SK-N-SH (cell line): ENCODE measurements at regions not wholly inside any gene's neighbourhood (a gene's known extent, or its start where the extent isn't known, plus 50 kb on each side); places are given as distances from the start of the nearest gene placed in this dataset.

ENCODE experiments used
- CTCF ChIA-PET: fragments of 300-600, 350-600 bp; formaldehyde crosslinking; extraction: SDS; loops from one replicate; lab custom pipeline; 2021; lab: Yijun Ruan, JAX
- POLR2A ChIA-PET: fragments of 350-600 bp; sonication (Branson Sonifier 250); formaldehyde crosslinking; extraction: SDS; loops from one replicate; lab custom pipeline; 2020; ENCODE audit warnings: antibody characterized with exemption, inconsistent platforms; lab: Yijun Ruan, JAX
- DNase-seq: peaks from one replicate; pipeline ENCODE4 v3.0.0; 2012
- H2AFZ ChIP-seq: fragments of 200-600 bp; sonication (generic); 2 replicates; pipeline ENCODE4 v1.8.1; 2016; ENCODE audit warnings: antibody characterized with exemption, mild to moderate bottlenecking, low read depth
- H3F3A ChIP-seq: fragments of 200-600 bp; sonication (generic); replicated peaks from 2 replicates; pipeline ENCODE3; 2016; ENCODE audit warnings: antibody characterized with exemption, mild to moderate bottlenecking; ENCODE audit not compliant: insufficient read depth
- H3K27ac ChIP-seq, 2 experiments: fragments of 200-500 bp in 1 of 2; fragments of 200-600 bp in 1 of 2; sonication (Bioruptor generic) in 1 of 2; sonication (generic), shearing (Covaris generic) in 1 of 2; 2 replicates each; pipeline versions ENCODE4 v1.5.1 to v1.6.1; 2014 to 2016; ENCODE audit warnings: low read depth in 2 of 2, inconsistent platforms in 1 of 2, low read length in 1 of 2, mild to moderate bottlenecking in 1 of 2, mixed read lengths in 1 of 2
- H3K27me3 ChIP-seq: fragments of 200-600 bp; sonication (generic), shearing (Covaris generic); 2 replicates; pipeline ENCODE4 v1.6.1; 2016; ENCODE audit warnings: mixed run types; ENCODE audit not compliant: insufficient read depth
- H3K36me3 ChIP-seq, 2 experiments: fragments of 200-500 bp in 1 of 2; fragments of 200-600 bp in 1 of 2; sonication (Bioruptor generic) in 1 of 2; sonication (generic) in 1 of 2; replicated peaks in 1 of 2; 2 replicates each; pipeline versions ENCODE3 to v1.5.1; 2014 to 2016; ENCODE audit warnings: low read length in 1 of 2, mild to moderate bottlenecking in 1 of 2; ENCODE audit not compliant: insufficient read depth in 2 of 2, control insufficient read depth in 1 of 2
- H3K4me1 ChIP-seq, 2 experiments: fragments of 200-500 bp in 1 of 2; fragments of 200-600 bp in 1 of 2; sonication (Bioruptor generic) in 1 of 2; sonication (generic), shearing (Covaris generic) in 1 of 2; 2 replicates each; pipeline versions ENCODE4 v1.5.1 to v1.6.1; 2014 to 2016; ENCODE audit warnings: low read depth in 1 of 2, low read length in 1 of 2, mixed run types in 1 of 2; ENCODE audit not compliant: insufficient read depth in 2 of 2, control insufficient read depth in 1 of 2
- H3K4me2 ChIP-seq: fragments of 200-600 bp; sonication (generic), shearing (Covaris generic); 2 replicates; pipeline ENCODE4 v1.6.1; 2017; ENCODE audit warnings: mixed run types
- H3K4me3 ChIP-seq, 2 experiments: fragments of 200-500 bp in 1 of 2; fragments of 200-600 bp in 1 of 2; sonication (Bioruptor generic) in 1 of 2; sonication (generic), shearing (Covaris generic) in 1 of 2; 2 replicates each; pipeline versions ENCODE4 v1.5.1 to v1.8.1; 2014 to 2016; ENCODE audit warnings: low read depth in 2 of 2, inconsistent platforms in 1 of 2, low read length in 1 of 2, mild to moderate bottlenecking in 1 of 2, mixed read lengths in 1 of 2, moderate library complexity in 1 of 2
- H3K79me2 ChIP-seq: fragments of 200-600 bp; sonication (generic); 2 replicates; pipeline ENCODE4 v1.8.1; 2017; ENCODE audit warnings: mild to moderate bottlenecking; ENCODE audit not compliant: insufficient read depth
- H3K9ac ChIP-seq: fragments of 200-600 bp; sonication (generic); 2 replicates; pipeline ENCODE4 v1.6.1; 2017; ENCODE audit warnings: mixed run types
- H3K9me2 ChIP-seq: fragments of 200-600 bp; sonication (generic); 2 replicates; pipeline ENCODE4 v1.6.1; 2017; ENCODE audit warnings: mixed run types
- H3K9me3 ChIP-seq: fragments of 200-600 bp; sonication (generic); 2 replicates; pipeline ENCODE4 v1.6.1; 2017; ENCODE audit warnings: mixed run types, mild to moderate bottlenecking, moderate library complexity
- H4K20me1 ChIP-seq: fragments of 200-600 bp; sonication (generic); 2 replicates; pipeline ENCODE4 v1.6.1; 2017; ENCODE audit warnings: mild to moderate bottlenecking, mixed run types; ENCODE audit not compliant: insufficient read depth
- EZH2phosphoT487 ChIP-seq: fragments of 200-600 bp; sonication (generic); IDR thresholded peaks from 2 replicates; pipeline ENCODE4 v1.6.1; 2017; ENCODE audit warnings: low read depth, mixed run types, mild to moderate bottlenecking, antibody characterized with exemption, moderate library complexity, borderline replicate concordance
- GABPA ChIP-seq: IDR thresholded peaks from 2 replicates; pipeline ENCODE4 v1.4.0; 2012; ENCODE audit warnings: low read depth, mild to moderate bottlenecking
- GATA2 ChIP-seq: sonication (generic); formaldehyde crosslinking; IDR thresholded peaks from 2 replicates; pipeline ENCODE4 v1.5.0; 2020; ENCODE audit warnings: mild to moderate bottlenecking, missing genetic modification reagents
- JUND ChIP-seq: IDR thresholded peaks from 2 replicates; pipeline ENCODE4 v1.4.0; 2012
- TCF12 ChIP-seq: IDR thresholded peaks from 2 replicates; pipeline ENCODE4 v1.4.0; 2012
- WGBS: methylation state at CpG from one replicate; pipeline ENCODE4 v1.1.6; 2017; ENCODE audit warnings: low lambda C conversion rate; 5-methylcytosine and 5-hydroxymethylcytosine counted together
- TF ChIP-seq, protein P1 (sequence below): IDR thresholded peaks from 2 replicates; pipeline ENCODE4; 2012
- TF ChIP-seq, protein P2 (sequence below): fragments of 150-350 bp; IDR thresholded peaks from 2 replicates; pipeline ENCODE4 v1.6.1; 2017; ENCODE audit warnings: antibody characterized with exemption, low read length, low read depth, borderline replicate concordance
- TF ChIP-seq, protein P3 (sequence below): IDR thresholded peaks from 2 replicates; pipeline ENCODE4 v1.4.0; 2012; ENCODE audit warnings: low read depth
- TF ChIP-seq, protein P4 (sequence below): fragments of 150-350 bp; IDR thresholded peaks from 2 replicates; pipeline ENCODE4 v1.6.1; 2016; ENCODE audit warnings: mild to moderate bottlenecking, low read depth, low read length

DNA sequence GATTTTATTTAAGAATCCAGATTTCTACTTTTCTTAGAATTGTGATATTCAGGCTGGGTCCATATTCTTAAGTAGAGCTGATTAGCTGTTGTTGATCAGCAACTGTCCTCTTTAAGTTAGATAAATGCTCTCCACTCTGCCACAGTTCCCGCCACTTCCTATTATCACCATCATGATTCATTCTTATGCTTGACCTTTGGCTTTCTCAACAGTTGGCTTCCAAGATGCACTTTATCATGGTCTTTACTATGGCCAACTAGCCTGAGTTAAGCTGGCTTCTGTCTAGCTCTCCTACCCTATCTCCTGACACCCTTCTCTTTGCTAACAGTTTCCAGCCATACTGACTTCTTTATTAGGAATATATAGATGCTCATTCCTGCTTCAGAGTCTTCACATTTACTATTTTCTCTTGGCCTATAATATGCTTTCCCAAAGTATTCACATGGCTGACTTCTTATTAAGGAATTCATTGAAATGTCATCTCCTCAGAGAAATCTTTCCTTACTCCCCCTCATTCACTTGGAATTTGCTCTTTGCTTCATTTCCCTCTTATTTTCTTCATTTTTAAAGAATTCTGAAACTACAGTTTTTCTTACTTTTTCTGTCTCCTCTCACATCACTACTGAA lies 149.0 kb upstream of the IGF1 start:
- Histone ChIP-seq H3F3A (peaks cover 4% of the 10 kb centered on the region), H3K4me3 (no peak overlapping the region), H3K27ac (peak overlapping the region in 1 of 2 experiments; percentile 52; a peak in 2 of 4 replicates), H3K9me3 (no peaks in the 10 kb centered on the region; the same call in 1 of the 2 replicates), H3K9me2 (no peaks in the 10 kb centered on the region), H3K4me2 (no peak overlapping the region), H3K4me1 (peaks cover 0 to 5% of the 10 kb centered on the region in 2 experiments; a peak in 1 of 4 replicates), H3K79me2 (no peaks in the 10 kb centered on the region), H2AFZ (no peak overlapping the region), H3K36me3 (no peaks in the 10 kb centered on the region), H3K9ac (no peak overlapping the region), H4K20me1 (no peaks in the 10 kb centered on the region), H3K27me3 (no peaks in the 10 kb centered on the region)
- TF ChIP-seq, protein P1, sequence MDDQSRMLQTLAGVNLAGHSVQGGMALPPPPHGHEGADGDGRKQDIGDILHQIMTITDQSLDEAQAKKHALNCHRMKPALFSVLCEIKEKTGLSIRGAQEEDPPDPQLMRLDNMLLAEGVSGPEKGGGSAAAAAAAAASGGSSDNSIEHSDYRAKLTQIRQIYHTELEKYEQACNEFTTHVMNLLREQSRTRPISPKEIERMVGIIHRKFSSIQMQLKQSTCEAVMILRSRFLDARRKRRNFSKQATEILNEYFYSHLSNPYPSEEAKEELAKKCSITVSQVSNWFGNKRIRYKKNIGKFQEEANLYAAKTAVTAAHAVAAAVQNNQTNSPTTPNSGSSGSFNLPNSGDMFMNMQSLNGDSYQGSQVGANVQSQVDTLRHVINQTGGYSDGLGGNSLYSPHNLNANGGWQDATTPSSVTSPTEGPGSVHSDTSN, result peak; percentile 76
- TF ChIP-seq, protein P2, sequence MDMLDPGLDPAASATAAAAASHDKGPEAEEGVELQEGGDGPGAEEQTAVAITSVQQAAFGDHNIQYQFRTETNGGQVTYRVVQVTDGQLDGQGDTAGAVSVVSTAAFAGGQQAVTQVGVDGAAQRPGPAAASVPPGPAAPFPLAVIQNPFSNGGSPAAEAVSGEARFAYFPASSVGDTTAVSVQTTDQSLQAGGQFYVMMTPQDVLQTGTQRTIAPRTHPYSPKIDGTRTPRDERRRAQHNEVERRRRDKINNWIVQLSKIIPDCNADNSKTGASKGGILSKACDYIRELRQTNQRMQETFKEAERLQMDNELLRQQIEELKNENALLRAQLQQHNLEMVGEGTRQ, result no peak
- peak; percentile 17; the same call in 1 of the 2 replicates for TF ChIP-seq TCF12
- TF ChIP-seq, protein P3, sequence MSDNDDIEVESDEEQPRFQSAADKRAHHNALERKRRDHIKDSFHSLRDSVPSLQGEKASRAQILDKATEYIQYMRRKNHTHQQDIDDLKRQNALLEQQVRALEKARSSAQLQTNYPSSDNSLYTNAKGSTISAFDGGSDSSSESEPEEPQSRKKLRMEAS, result no peak
- DNase-seq, result no peak
- CTCF ChIA-PET, result no interaction called here
- POLR2A ChIA-PET, result no interaction called here
- WGBS, result 74% methylated on average over 1 of the region's 1 CpG

DNA sequence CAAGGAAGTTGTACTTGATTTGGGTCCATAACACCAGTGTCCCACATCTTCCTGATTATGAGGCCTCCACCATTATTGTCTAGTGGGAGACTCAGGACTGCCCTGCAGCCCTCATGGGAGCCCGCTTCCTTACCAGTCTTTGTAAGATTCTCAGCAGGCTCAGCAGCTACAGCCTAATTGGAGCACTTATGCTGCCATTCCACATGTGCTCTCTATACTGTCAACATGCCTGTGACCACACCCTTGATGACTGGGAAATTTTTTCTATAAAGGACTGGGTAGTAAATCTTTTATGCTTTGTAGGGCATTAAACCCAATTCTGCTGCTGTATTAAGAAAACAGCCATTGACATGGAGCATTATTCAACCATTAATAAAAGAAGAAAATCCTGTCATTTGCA lies 145.5 kb upstream of the IGF1 start:
- H3K36me3 ChIP-seq, result no peaks in the 10 kb centered on the region
- H4K20me1 ChIP-seq, result no peaks in the 10 kb centered on the region
- H3K27me3 ChIP-seq, result no peaks in the 10 kb centered on the region
- WGBS, result 77% methylated on average over 1 of the region's 1 CpG
- H3K4me3 ChIP-seq, result no peak overlapping the region
- H3K9me3 ChIP-seq, result no peaks in the 10 kb centered on the region; the same call in 1 of the 2 replicates
- no peak overlapping the region for H3K27ac ChIP-seq
- DNase-seq, result no peak
- no peaks in the 10 kb centered on the region for H3F3A ChIP-seq
- H3K4me2 ChIP-seq, result no peak overlapping the region
- POLR2A ChIA-PET, result no interaction called here
- H3K9ac ChIP-seq, result no peak overlapping the region
- H3K79me2 ChIP-seq, result no peaks in the 10 kb centered on the region
- H3K9me2 ChIP-seq, result no peaks in the 10 kb centered on the region
- TF ChIP-seq, protein P4, sequence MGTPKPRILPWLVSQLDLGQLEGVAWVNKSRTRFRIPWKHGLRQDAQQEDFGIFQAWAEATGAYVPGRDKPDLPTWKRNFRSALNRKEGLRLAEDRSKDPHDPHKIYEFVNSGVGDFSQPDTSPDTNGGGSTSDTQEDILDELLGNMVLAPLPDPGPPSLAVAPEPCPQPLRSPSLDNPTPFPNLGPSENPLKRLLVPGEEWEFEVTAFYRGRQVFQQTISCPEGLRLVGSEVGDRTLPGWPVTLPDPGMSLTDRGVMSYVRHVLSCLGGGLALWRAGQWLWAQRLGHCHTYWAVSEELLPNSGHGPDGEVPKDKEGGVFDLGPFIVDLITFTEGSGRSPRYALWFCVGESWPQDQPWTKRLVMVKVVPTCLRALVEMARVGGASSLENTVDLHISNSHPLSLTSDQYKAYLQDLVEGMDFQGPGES, result no peak
- no peak for TF ChIP-seq GATA2 (CRISPR knock-in tag)
- no peak for TF ChIP-seq EZH2phosphoT487
- no peak for TF ChIP-seq GABPA
- TF ChIP-seq JUND, result no peak
- CTCF ChIA-PET, result no interaction called here
- H3K4me1 ChIP-seq, result no peaks in the 10 kb centered on the region
- H2AFZ ChIP-seq, result no peak overlapping the region
